Thymus (tissue), 11 donors: ENCODE measurements at regions not wholly inside any gene's neighbourhood (a gene's known extent, or its start where the extent isn't known, plus 50 kb on each side); places are given as distances from the start of the nearest gene placed in this dataset.

Experiments used
- DNase-seq, 9 donors: peaks; one replicate each; pipeline ENCODE4 v3.0.0-alpha.2; 2013; ENCODE audit warnings: low spot score in 9 of 9, low read depth in 6 of 9, missing footprints in 1 of 9
- H3K27ac ChIP-seq, 2 donors: one replicate each; pipeline ENCODE4 v1.5.1; 2013; ENCODE audit warnings: control low read depth in 1 of 2, low read depth in 1 of 2, low read length in 1 of 2, mild to moderate bottlenecking in 1 of 2, moderate library complexity in 1 of 2
- H3K27me3 ChIP-seq, 2 donors: one replicate each; pipeline ENCODE4 v1.5.1; 2013; ENCODE audit warnings: low read length in 1 of 2; ENCODE audit not compliant: control insufficient read depth in 2 of 2, insufficient read depth in 1 of 2
- H3K36me3 ChIP-seq, 2 donors: one replicate each; pipeline ENCODE4 v1.5.1; 2013; ENCODE audit warnings: low read length in 1 of 2, mild to moderate bottlenecking in 1 of 2, moderate library complexity in 1 of 2; ENCODE audit not compliant: control insufficient read depth in 2 of 2, insufficient read depth in 2 of 2
- H3K4me1 ChIP-seq, 2 donors: one replicate each; pipeline ENCODE4 v1.5.1; 2013; ENCODE audit warnings: low read length in 2 of 2; ENCODE audit not compliant: control insufficient read depth in 2 of 2, insufficient read depth in 2 of 2
- H3K4me3 ChIP-seq, 2 donors: one replicate each; pipeline ENCODE4 v1.5.1; 2013; ENCODE audit warnings: low read length in 2 of 2, control low read depth in 1 of 2, mild to moderate bottlenecking in 1 of 2
- H3K9me3 ChIP-seq, 2 donors: one replicate each; pipeline ENCODE4 v1.5.1; 2013; ENCODE audit warnings: low read length in 1 of 2, mild to moderate bottlenecking in 1 of 2; ENCODE audit not compliant: control insufficient read depth in 2 of 2, insufficient read depth in 1 of 2
- WGBS: extraction: QIAGEN DNeasy Blood & Tissue Kit; methylation state at CpG from one replicate; pipeline ENCODE4 v1.1.7; 2013; 5-methylcytosine and 5-hydroxymethylcytosine counted together
- donor health status: healthy.

- H3K4me1 ChIP-seq: no peaks in the 10 kb centered on the region
- no peaks in the 10 kb centered on the region for H3K27me3 ChIP-seq
- no peak overlapping the region for H3K4me3 ChIP-seq
- no peak for DNase-seq
- no peaks in the 10 kb centered on the region for H3K9me3 ChIP-seq
- H3K27ac ChIP-seq: no peak overlapping the region
- no peaks in the 10 kb centered on the region for H3K36me3 ChIP-seq
- WGBS: 93% methylated on average over 4 of the region's 4 CpGs
Measured at GRCh38 chr3:102087236-102087635, 237.9 kb downstream of the NFKBIZ start.

GRCh38 chr3:102089239-102089638 is 239.9 kb downstream of the NFKBIZ start:
- Histone ChIP-seq H3K36me3 (no peaks in the 10 kb centered on the region), H3K27me3 (no peaks in the 10 kb centered on the region), H3K4me1 (no peaks in the 10 kb centered on the region), H3K27ac (no peak overlapping the region), H3K4me3 (no peak overlapping the region), H3K9me3 (no peaks in the 10 kb centered on the region)
- 97% methylated on average over 3 of the region's 3 CpGs for WGBS
- DNase-seq: no peak

- DNase-seq: no peak
- 90% methylated on average over 10 of the region's 10 CpGs for WGBS
- H3K4me1 ChIP-seq: no peaks in the 10 kb centered on the region
- H3K9me3 ChIP-seq: no peaks in the 10 kb centered on the region
- no peaks in the 10 kb centered on the region for H3K27me3 ChIP-seq
- no peak overlapping the region for H3K27ac ChIP-seq
- H3K36me3 ChIP-seq: no peaks in the 10 kb centered on the region
- no peak overlapping the region for H3K4me3 ChIP-seq
Measured at GRCh38 chr3:102089904-102090720, 240.8 kb downstream of the NFKBIZ start.

- Histone ChIP-seq H3K9me3 (no peaks in the 10 kb centered on the region), H3K4me1 (no peaks in the 10 kb centered on the region), H3K27me3 (no peaks in the 10 kb centered on the region), H3K36me3 (no peaks in the 10 kb centered on the region), H3K4me3 (no peak overlapping the region), H3K27ac (no peak overlapping the region)
- DNase-seq: no peak
- whole genome bisulfite sequencing: 96% methylated on average over 3 of the region's 3 CpGs
Measured at GRCh38 chr3:102090721-102091045, 241.4 kb downstream of the NFKBIZ start.

GRCh38 chr3:102091358-102091757 is 242.0 kb downstream of the NFKBIZ start:
- DNase-seq: no peak
- Histone ChIP-seq H3K4me3 (no peak overlapping the region), H3K4me1 (no peaks in the 10 kb centered on the region), H3K27ac (no peak overlapping the region), H3K9me3 (no peaks in the 10 kb centered on the region), H3K36me3 (no peaks in the 10 kb centered on the region), H3K27me3 (no peaks in the 10 kb centered on the region)
- WGBS: 97% methylated on average over 2 of the region's 2 CpGs

GRCh38 chr3:102092617-102093466 is 243.5 kb downstream of the NFKBIZ start:
- Histone ChIP-seq H3K4me3 (no peak overlapping the region), H3K9me3 (no peaks in the 10 kb centered on the region), H3K36me3 (no peaks in the 10 kb centered on the region), H3K4me1 (no peaks in the 10 kb centered on the region), H3K27ac (no peak overlapping the region), H3K27me3 (no peaks in the 10 kb centered on the region)
- WGBS: 39% methylated on average over 5 of the region's 5 CpGs
- peak in 1 of 9 donors; percentile 28 for DNase-seq

- Histone ChIP-seq H3K4me1 (no peaks in the 10 kb centered on the region), H3K9me3 (no peaks in the 10 kb centered on the region), H3K36me3 (no peaks in the 10 kb centered on the region), H3K27me3 (no peaks in the 10 kb centered on the region), H3K27ac (no peak overlapping the region), H3K4me3 (no peak overlapping the region)
- no peak for DNase-seq
Measured at GRCh38 chr3:102094506-102094905, 245.2 kb downstream of the NFKBIZ start.

- WGBS: 96% methylated on average over 1 of the region's 1 CpG
- no peak for DNase-seq
- no peaks in the 10 kb centered on the region for H3K4me1 ChIP-seq
- H3K36me3 ChIP-seq: no peaks in the 10 kb centered on the region
- H3K27ac ChIP-seq: no peak overlapping the region
- no peaks in the 10 kb centered on the region for H3K9me3 ChIP-seq
- H3K27me3 ChIP-seq: no peaks in the 10 kb centered on the region
- H3K4me3 ChIP-seq: no peak overlapping the region
Measured at GRCh38 chr3:102095383-102095782, 246.1 kb downstream of the NFKBIZ start.

GRCh38 chr3:102096066-102096465 is 246.8 kb downstream of the NFKBIZ start:
- Histone ChIP-seq H3K4me1 (no peaks in the 10 kb centered on the region), H3K27me3 (no peaks in the 10 kb centered on the region), H3K27ac (no peak overlapping the region), H3K9me3 (no peaks in the 10 kb centered on the region), H3K4me3 (no peak overlapping the region), H3K36me3 (no peaks in the 10 kb centered on the region)
- no peak for DNase-seq
- 89% methylated on average over 2 of the region's 2 CpGs for WGBS
